ENCODE measurements at regions not wholly inside any gene's neighbourhood (a gene's known extent, or its start where the extent isn't known, plus 50 kb on each side); places are given as distances from the start of the nearest gene placed in this dataset.

- FAIRE-seq (no peak), DNase-seq (ENCODE audit: low read depth, low spot score) (no peak), ATAC-seq (no peak)
- WGBS (ENCODE audit: insufficient coverage, insufficient replicate concordance, low lambda C conversion rate, missing lambda C conversion rate) = 8% methylated on average over 5 of the region's 5 CpGs
- Histone ChIP-seq H3K4me3 (no peak overlapping the region), H2AFZ (ENCODE audit: control insufficient read depth, low read depth, low read length) (no peak overlapping the region), H3K9ac (ENCODE audit: control insufficient read depth, insufficient read depth, low read length) (no peak overlapping the region), H4K20me1 (ENCODE audit: control insufficient read depth, insufficient read depth) (no peaks in the 10 kb centered on the region), H3K36me3 (ENCODE audit: control insufficient read depth in 2 of 2, insufficient read depth in 2 of 2, low read length in 1 of 2) (no peaks in the 10 kb centered on the region), H3K9me3 (replicated peaks; ENCODE audit: control insufficient read depth, insufficient read depth, low read length) (no peaks in the 10 kb centered on the region), H3K27ac (ENCODE audit: control insufficient read depth, insufficient read depth) (no peak overlapping the region), H3K4me2 (ENCODE audit: control insufficient read depth, insufficient read depth) (no peak overlapping the region), H3K27me3 (replicated peaks in 1 of 2; ENCODE audit: control insufficient read depth in 2 of 2, insufficient read depth in 2 of 2, low read length in 1 of 2) (no peaks in the 10 kb centered on the region), H3K79me2 (ENCODE audit: control insufficient read depth, insufficient read depth, low read length) (no peaks in the 10 kb centered on the region), H3K4me1 (ENCODE audit: control insufficient read depth, insufficient read depth, low read length) (no peaks in the 10 kb centered on the region)
- ChIA-PET POLR2A (no interaction called here), CTCF (no interaction called here), SMC1A (ENCODE audit: uncharacterized antibody, unreplicated experiment) (no interaction called here), RAD21 (ENCODE audit: unreplicated experiment) (no interaction called here)
- BruUV-seq (replicated peaks) = no TSS peak
- TF ChIP-seq TCF7 (IDR thresholded peaks at IDR 0.05; ENCODE audit: borderline replicate concordance) (no peak), ATF2 (IDR thresholded peaks at IDR 0.05; ENCODE audit: low read length) (no peak), IKZF1 (conservative IDR thresholded peaks at IDR 0.05) (no peak), ZNF274 (IDR thresholded peaks at IDR 0.05; ENCODE audit: insufficient read depth, insufficient read length) (no peak), RBBP5 (conservative IDR thresholded peaks at IDR 0.05) (no peak), CBX5 (IDR thresholded peaks at IDR 0.05; ENCODE audit: low read depth) (no peak), FOXM1 (IDR thresholded peaks at IDR 0.05; ENCODE audit: low read depth, low read length) (no peak), ETV6 (conservative IDR thresholded peaks at IDR 0.05 in 1 of 2, IDR thresholded peaks at IDR 0.05 in 1 of 2; ENCODE audit: borderline replicate concordance in 1 of 2, low read depth in 1 of 2) (no peak), CBX3 (IDR thresholded peaks at IDR 0.05; ENCODE audit: borderline replicate concordance, low read depth) (no peak), USF2 (IDR thresholded peaks at IDR 0.05; ENCODE audit: borderline replicate concordance, low read depth, low read length) (no peak), ZBTB33 (IDR thresholded peaks at IDR 0.05) (no peak)
- in situ Hi-C loops (cut with MboI) = no loop called here
- intact Hi-C loops (cut with micrococcal nuclease; ENCODE audit: unreplicated experiment) = no loop called here
Observed at GRCh38 chr2:4891394-4891793, 800.8 kb upstream of the SOX11 start.

All from GM12878 (cell line).